Right atrium auricular region (tissue), 2 donors: ENCODE measurements at regions not wholly inside any gene's neighbourhood (a gene's known extent, or its start where the extent isn't known, plus 50 kb on each side); places are given as distances from the start of the nearest gene placed in this dataset.
A peak's percentile ranks its signal among the peaks of the same experiment; 100 is the strongest.

Experiments used
- DNase-seq: peaks from one replicate; pipeline ENCODE4 v3.0.0-alpha.2; 2019; ENCODE audit warnings: low spot score
- H3K27ac ChIP-seq, 2 donors: fragments of 200-600 bp; sonication (generic); 1 replicate in 1 of 2; 2 replicates in 1 of 2; pipeline ENCODE4 v1.5.1; 2016 to 2019
- H3K27me3 ChIP-seq, 2 donors: fragments of 200-600 bp; sonication (generic); one replicate each; pipeline versions ENCODE4 v1.5.1 to v1.6.0; 2017 to 2019
- H3K36me3 ChIP-seq: fragments of 200-600 bp; sonication (generic); one replicate; pipeline ENCODE4 v1.5.1; 2016
- H3K4me1 ChIP-seq, 2 donors: fragments of 200-600 bp; sonication (generic); one replicate each; pipeline versions ENCODE4 v1.5.1 to v1.6.0; 2017 to 2019
- H3K4me3 ChIP-seq, 2 donors: fragments of 200-600 bp; sonication (generic); 1 replicate in 1 of 2; 2 replicates in 1 of 2; pipeline ENCODE4 v1.5.1; 2017 to 2019; ENCODE audit warnings: mild to moderate bottlenecking in 1 of 2, moderate library complexity in 1 of 2
- H3K9me3 ChIP-seq, 2 donors: fragments of 200-600 bp; sonication (generic); one replicate each; pipeline ENCODE4 v1.5.1; 2019
- TF ChIP-seq, protein P1 (sequence below), 2 donors: fragments of 200-600 bp; sonication (generic); IDR thresholded peaks; one replicate each; pipeline ENCODE4 v1.5.1; 2019; ENCODE audit warnings: antibody characterized with exemption in 2 of 2

DNA sequence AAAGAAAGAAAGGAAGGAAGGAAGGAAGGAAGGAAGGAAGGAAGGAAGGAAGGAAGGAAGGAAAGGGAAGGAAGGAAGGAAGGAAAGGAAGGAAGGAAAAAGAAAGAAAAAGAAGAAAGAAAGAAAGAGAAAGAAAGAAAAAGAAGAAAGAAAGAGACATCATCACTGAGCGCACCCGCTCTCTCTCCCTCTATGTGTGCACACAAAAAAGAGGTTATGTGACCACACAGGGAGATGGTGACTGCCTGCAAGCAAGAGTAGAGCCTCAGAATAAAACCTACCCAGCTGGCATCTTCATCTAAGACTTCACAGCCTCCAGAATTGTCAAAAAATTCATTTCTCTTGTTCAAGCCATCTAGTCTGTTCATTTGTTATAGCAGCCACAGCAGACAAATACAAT is 1307.4 kb upstream of the ACVR2A start:
- Histone ChIP-seq H3K27ac (no peak overlapping the region), H3K27me3 (no peaks in the 10 kb centered on the region), H3K4me1 (no peaks in the 10 kb centered on the region), H3K9me3 (no peaks in the 10 kb centered on the region), H3K4me3 (no peak overlapping the region), H3K36me3 (no peaks in the 10 kb centered on the region)
- DNase-seq, result no peak
- TF ChIP-seq, protein P1, sequence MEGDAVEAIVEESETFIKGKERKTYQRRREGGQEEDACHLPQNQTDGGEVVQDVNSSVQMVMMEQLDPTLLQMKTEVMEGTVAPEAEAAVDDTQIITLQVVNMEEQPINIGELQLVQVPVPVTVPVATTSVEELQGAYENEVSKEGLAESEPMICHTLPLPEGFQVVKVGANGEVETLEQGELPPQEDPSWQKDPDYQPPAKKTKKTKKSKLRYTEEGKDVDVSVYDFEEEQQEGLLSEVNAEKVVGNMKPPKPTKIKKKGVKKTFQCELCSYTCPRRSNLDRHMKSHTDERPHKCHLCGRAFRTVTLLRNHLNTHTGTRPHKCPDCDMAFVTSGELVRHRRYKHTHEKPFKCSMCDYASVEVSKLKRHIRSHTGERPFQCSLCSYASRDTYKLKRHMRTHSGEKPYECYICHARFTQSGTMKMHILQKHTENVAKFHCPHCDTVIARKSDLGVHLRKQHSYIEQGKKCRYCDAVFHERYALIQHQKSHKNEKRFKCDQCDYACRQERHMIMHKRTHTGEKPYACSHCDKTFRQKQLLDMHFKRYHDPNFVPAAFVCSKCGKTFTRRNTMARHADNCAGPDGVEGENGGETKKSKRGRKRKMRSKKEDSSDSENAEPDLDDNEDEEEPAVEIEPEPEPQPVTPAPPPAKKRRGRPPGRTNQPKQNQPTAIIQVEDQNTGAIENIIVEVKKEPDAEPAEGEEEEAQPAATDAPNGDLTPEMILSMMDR (IDR thresholded peaks at IDR 0.05), result no peak

DNA sequence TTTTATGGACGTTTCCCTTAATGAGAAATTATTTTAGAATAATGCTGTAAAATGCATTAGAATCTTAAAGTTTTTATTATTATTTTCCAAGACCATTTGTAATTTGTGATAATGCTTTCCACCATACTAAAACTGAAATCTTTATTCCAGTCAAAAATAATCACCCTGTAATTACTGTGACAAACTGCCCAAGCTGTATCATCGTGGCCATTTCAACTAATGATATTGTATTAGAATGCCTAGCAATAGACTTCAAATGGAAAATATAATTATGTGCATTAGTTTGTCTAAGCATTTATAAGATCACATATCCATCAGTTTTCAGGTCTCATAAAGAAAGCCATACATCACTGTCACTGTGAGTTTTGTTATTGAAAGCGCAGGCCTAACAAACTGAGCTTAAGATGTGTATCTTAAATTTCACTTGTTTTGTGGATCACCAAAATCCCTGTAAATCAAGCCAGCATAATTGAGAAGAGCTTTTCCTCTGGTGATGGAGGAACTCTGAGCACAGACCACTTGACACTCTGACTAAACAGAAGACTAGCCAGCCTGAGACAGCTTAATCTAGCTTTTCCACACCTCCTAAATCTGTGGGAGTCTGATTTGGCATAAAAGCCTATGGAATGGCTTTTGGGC is 1312.2 kb upstream of the ACVR2A start:
- H3K36me3 ChIP-seq, result no peaks in the 10 kb centered on the region
- DNase-seq, result no peak
- H3K4me3 ChIP-seq, result no peak overlapping the region
- no peaks in the 10 kb centered on the region for H3K4me1 ChIP-seq
- no peak overlapping the region for H3K27ac ChIP-seq
- TF ChIP-seq, protein P1 (IDR thresholded peaks at IDR 0.05), result no peak
- no peaks in the 10 kb centered on the region for H3K27me3 ChIP-seq
- no peaks in the 10 kb centered on the region for H3K9me3 ChIP-seq

DNA sequence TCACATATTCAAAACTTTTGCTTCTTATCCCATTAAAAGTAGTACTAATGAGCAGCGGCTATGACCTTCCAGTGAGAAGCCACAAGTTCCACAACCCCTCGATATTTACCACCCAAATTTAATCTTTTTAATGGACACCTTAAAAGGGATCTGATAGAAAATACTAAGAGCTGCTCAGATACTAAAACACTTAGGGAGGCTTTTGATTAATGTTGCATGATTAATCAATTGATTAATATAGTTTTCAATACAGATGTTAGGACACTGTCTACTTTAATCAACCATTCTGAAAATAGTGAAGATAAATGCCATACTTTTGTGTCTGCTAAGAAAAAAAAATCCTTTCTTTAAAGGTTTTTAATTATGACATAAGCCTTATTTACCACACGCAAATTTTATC is 1312.8 kb upstream of the ACVR2A start:
- Histone ChIP-seq H3K4me3 (no peak overlapping the region), H3K9me3 (peaks cover 0 to 2% of the 10 kb centered on the region in 2 donors), H3K27me3 (no peaks in the 10 kb centered on the region), H3K36me3 (no peaks in the 10 kb centered on the region), H3K4me1 (no peaks in the 10 kb centered on the region), H3K27ac (no peak overlapping the region)
- DNase-seq, result no peak
- TF ChIP-seq, protein P1 (IDR thresholded peaks at IDR 0.05), result no peak

DNA sequence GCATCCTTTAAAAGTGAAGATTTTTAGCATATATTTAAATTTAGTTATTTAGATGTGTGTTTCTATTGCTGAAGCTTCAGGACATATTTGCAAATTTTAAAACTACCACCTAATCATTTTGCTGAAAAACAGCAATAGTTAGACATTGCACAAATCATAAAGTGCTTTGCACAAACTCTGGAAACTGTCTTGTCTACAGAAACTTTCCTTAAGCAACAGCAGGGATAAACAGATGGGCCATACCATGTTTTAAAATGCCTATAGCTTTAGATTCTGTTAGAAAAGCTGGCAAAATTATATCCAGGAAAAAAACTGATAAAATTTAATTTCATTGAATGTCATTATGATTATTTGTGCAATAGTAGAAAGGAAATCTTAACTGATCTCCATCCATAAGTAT is 1313.9 kb upstream of the ACVR2A start:
- Histone ChIP-seq H3K4me1 (no peaks in the 10 kb centered on the region), H3K9me3 (peaks cover 0 to 7% of the 10 kb centered on the region in 2 donors), H3K27me3 (no peaks in the 10 kb centered on the region), H3K36me3 (no peaks in the 10 kb centered on the region), H3K27ac (no peak overlapping the region), H3K4me3 (no peak overlapping the region)
- TF ChIP-seq, protein P1 (IDR thresholded peaks at IDR 0.05), result no peak
- no peak for DNase-seq

DNA sequence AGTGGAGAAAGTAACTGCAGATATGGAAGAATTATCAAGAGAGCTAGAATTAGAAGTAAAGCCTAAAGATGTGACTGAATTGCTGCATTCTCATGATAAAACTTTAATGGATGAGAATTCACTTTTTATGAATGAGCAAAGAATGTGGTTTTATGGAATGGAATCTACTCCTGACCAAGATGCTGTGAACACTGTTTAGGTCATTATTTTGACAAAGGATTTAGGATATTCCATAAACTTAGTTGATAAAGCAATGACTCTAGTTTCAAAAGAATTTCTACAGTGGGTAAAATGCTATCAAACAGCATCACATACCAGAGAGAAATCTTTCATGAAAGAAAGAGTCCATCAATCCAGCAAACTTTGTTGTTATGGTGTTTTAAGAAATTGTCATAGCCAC is 1317.7 kb upstream of the ACVR2A start:
- no peak for DNase-seq
- Histone ChIP-seq H3K27ac (no peak overlapping the region), H3K4me1 (no peaks in the 10 kb centered on the region), H3K9me3 (peaks cover 0 to 7% of the 10 kb centered on the region in 2 donors), H3K27me3 (no peaks in the 10 kb centered on the region), H3K4me3 (no peak overlapping the region), H3K36me3 (no peaks in the 10 kb centered on the region)
- TF ChIP-seq, protein P1 (IDR thresholded peaks at IDR 0.05), result no peak

DNA sequence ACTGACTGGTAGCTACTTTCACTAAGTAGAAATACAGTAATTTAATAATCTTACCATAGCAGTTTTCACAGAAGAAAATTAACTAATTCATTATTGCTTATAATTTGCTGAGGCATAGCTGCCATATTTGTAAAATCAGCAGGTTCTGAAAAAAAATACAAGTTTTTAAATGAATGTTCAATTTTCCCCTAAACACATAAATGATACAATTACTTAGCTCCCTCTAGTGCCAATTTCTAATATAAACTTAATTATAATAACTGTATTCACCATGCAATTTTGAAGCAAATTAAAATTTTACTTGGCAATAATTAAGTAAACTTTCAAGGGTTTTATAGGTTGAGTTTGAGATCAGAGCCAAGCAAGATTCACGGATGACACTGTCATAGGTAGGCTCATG is 1321.6 kb upstream of the ACVR2A start:
- TF ChIP-seq, protein P1 (IDR thresholded peaks at IDR 0.05), result peak in 1 of 2 donors; percentile 43
- Histone ChIP-seq H3K27me3 (no peaks in the 10 kb centered on the region), H3K27ac (no peak overlapping the region), H3K9me3 (peaks cover 0 to 7% of the 10 kb centered on the region in 2 donors), H3K36me3 (no peaks in the 10 kb centered on the region), H3K4me1 (no peaks in the 10 kb centered on the region), H3K4me3 (no peak overlapping the region)
- no peak for DNase-seq
